Midbrain (tissue), 1 donor: ENCODE measurements at regions not wholly inside any gene's neighbourhood (a gene's known extent, or its start where the extent isn't known, plus 50 kb on each side); places are given as distances from the start of the nearest gene placed in this dataset.
A peak's percentile ranks its signal among the peaks of the same experiment; 100 is the strongest.
"Not testable (repeated sequence)": the region's sequence is repeated elsewhere in the genome, so short reads cannot be mapped to it uniquely, and the experiment has no call there.

Experiments
- DNase-seq: peaks from one replicate; lab custom pipeline; 2025; lab: John Stamatoyannopoulos, UW

- DNase-seq = peak; percentile 25
Measured at GRCh38 chr2:49861821-49862220, 707.5 kb upstream of the FSHR start.

- DNase-seq = no peak
Measured at GRCh38 chr2:49860834-49861233, 706.5 kb upstream of the FSHR start.

DNA sequence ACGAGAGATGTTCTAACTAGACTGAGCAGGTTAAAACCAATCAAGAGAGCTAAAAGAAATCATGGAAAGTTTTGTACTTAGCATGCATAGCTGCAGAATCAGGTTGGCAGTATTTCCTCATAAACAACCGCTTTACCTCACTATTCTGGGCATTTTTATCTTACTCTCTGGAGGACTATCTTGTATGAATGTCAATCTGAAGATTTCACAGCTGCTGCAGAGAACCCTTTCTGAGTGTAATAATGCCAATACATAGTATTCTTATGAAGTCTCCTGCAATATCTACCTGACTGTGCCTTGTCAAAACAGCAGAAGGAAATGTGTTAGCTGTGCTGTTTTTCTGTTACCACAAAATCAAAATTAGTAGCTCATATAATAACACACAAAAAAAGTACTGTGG is 705.9 kb upstream of the FSHR start:
- DNase-seq = no peak

DNA sequence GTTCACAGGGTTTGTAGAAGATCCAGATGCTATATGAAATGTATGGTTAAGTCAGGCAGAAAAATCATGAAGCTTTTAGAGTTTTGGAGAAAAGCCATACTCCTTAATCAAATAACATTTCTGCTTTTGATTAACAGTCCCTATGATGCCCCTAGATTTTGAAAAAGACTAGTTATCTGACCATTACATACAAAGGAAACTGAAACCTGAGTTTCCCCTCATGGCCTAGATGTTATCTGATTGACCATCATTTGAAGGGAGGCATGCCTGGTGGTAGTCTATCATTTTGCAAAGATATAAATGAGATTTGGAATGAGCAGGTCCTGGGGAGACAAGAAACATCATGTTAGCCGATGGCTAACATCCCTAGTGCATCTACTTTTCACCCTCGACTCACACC is 704.3 kb upstream of the FSHR start:
- DNase-seq = no peak

DNA sequence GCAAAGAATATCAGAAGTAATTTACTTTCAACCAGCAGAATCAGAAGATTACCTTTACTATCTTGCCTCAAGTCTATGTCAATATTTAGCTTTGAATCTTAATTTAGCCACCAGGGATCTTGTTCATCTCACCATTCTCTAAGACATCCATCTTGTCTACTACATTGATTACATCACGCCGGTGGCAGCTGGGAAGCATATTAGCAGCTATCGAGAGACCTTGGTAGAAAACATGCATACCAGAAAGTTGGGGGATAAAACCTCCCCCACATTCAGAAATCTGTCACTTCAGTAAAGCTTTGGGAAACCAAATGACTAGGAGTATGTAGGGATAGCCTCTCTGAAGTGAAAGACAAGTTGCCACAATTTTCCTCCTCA is 703.8 kb upstream of the FSHR start:
- no peak for DNase-seq

DNA sequence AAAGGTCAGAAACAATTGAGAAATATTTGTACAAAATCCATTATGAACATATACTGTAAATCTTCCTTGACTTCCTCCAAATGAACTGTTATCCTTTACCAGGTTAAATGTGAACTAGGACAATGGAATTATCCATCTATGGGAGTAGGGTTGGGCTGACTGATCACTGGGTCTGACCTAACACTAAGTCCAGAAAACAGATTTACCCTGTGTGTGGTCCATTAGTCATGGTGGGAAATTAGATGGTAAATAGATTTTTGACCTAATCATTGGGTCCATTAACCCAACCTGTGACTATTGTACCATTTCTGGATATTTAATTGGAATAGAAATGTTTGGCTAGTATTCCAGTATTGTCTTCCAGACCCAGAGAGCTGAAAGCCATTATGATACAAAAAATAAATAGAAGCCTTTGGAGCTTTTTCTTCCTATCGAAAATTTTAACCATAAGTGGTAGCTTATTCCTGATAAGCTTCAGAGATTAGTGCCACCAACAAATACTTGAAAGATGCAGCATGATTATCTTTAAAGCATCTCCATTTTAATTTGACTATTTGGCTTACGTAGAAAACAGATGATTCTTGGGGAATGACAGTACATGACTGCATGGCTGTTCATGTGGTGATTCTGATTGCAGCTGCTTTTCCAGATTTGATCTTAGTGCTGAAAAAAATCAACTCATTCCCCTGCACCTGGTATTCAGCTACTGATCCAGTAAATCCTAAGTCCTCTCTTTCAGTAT is 703.2 kb upstream of the FSHR start:
- DNase-seq = no peak

DNA sequence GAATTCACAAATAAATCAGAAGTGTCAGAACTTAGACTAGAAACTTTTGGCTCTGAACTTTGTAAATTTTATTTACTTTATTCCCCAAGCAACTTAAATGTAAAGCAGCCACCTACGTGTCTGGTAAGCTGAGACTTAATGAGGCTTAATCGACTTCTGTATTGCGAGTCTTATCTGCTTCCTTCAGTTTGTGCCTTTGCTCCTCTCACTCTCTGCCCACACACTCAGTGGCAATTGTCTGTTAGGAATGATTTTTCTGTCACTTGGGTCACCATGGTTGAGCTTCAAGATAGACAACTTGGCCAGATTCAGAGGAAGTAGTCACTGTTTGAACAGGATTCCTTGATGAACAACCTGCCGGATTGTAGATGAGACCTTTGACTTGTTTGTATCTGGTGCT is 691.4 kb upstream of the FSHR start:
- no peak for DNase-seq

DNA sequence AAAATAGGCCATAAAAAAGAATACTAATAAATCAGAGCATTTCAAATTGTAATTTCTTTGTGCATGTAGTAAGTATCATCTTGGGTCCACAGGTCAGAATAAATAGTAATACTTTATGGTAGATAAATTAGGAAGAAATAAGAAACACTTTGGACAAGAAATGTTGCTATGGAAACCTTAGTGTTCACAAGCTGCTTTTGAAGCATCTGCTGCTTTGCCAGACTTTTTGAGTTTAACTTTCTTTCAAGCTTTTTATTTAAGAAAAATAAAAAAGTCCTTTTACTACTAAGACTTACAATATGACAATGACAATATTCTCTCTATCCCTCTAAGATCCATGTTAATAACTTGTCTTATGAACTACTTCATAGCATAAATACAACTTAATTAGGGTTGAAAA is 690.7 kb upstream of the FSHR start:
- no peak for DNase-seq

- not testable (repeated sequence) for DNase-seq
Measured at GRCh38 chr2:49844113-49844512, 689.8 kb upstream of the FSHR start.

DNA sequence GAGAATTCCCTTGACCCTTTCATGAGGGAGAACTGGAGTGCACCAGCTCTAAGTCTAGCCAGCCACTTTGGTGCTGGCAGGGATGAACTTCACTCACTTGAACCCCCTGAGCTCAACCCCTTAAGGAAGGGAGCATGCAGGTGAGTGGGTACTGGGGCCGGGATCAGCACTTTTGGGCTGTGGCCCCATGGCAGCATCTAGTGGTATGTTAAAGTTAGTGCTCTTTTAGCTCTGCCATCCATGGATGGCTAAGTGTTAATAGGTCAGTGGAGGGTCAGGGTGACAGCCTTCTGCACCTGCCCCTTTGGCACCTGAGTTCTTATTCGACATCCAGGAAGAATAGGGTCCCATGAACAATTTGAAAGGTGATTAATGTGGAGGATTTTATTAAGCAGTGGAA is 689.0 kb upstream of the FSHR start:
- no peak for DNase-seq

GRCh38 chr2:49840428-49840975 is 686.2 kb upstream of the FSHR start:
- DNase-seq = peak; percentile 42

DNA sequence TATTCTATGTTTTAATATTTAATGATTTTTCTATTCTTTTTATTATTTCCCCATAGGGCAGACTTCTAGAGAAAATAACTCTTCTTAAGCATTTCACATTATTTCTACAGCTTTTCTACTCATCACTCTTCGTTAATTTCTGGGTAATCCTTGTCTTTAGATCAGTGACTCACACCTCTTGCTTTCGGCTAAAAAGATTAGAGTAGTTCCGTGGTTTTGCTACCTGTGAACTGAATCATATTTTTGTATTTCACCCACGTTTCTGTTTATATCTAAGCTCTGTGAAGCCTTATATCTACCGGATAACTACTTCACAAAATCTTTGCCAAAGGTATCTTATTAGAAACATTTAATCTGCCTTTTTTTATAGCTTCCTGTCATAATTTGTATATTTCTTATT is 685.5 kb upstream of the FSHR start:
- no peak for DNase-seq

DNA sequence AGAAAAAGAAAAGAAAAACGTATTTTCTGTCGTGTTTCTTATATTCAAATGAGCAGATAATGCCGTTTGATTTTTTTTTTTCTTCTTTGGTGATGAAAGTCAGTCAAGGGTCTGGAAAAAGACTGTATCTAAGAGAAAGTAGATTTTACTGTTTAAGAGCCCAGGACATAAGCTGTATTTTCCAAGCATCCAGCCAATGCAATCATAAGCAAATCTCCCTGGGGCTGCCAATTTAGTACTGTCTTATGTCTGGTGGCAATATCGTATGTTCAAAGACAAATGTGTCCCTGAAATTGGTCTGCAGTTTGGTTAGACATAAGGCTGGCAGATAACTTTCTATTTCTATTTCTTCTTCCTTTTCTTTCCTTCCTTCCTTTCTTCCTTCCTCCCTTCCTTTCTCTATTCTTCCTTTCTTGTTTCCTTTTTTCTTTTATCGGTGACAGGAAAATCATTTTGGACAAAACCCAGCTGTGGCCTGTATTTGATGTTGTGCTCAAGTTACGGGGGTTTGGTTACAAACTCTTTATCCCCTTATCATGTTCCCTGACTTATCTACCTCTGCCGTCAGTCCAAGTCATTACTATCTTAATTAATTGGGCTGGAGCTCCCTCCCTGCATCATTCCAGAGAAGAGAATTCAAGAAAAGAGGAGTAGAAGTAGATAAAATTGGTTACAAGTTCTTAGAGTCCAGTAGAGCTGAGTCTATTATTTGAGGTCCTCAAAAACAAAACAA is 683.4 kb upstream of the FSHR start:
- no peak for DNase-seq

GRCh38 chr2:49836017-49836416 is 681.7 kb upstream of the FSHR start:
- DNase-seq = no peak

DNA sequence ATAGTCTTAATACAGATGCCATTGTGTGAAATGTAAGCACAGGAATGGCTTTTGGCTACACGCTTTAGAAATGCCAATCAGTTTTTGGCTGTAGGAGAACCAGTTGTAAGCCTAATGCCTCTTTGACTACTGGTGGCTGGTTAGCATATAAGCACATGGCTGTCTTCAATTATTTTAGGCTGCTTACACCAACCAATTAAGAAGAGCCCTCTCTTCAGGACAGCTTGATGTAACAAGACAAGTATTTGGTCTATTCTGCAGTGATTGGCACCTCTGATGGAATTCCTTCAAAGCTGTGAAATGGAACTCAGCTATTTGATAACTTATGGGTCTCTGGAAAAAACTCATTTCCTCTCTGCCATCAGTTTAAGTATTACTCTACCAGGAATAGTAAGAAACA is 680.1 kb upstream of the FSHR start:
- DNase-seq = no peak

DNA sequence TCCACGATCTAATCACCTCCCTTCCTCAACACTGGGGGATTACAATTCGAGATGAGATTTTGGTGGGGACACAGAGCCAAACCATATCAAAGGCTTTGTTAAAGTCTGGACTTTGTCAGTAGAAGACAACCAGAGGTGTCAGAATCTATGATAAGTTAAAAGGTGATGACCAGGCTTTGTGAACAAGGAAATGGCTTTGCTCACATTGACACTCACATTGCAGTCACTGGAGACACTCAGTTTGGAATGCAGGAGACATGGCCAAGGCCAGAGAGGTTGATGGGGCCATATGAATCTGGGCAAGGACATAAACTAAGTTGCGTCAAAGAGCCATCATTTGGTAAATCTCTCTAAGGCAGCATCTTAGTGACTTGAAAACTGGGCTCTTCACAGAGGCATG is 678.2 kb upstream of the FSHR start:
- DNase-seq = no peak

GRCh38 chr2:49831698-49832367 is 677.5 kb upstream of the FSHR start:
- no peak for DNase-seq

- DNase-seq = no peak
Measured at GRCh38 chr2:49830846-49831245, 676.5 kb upstream of the FSHR start.

- no peak for DNase-seq
Measured at GRCh38 chr2:49827366-49827765, 673.1 kb upstream of the FSHR start.

DNA sequence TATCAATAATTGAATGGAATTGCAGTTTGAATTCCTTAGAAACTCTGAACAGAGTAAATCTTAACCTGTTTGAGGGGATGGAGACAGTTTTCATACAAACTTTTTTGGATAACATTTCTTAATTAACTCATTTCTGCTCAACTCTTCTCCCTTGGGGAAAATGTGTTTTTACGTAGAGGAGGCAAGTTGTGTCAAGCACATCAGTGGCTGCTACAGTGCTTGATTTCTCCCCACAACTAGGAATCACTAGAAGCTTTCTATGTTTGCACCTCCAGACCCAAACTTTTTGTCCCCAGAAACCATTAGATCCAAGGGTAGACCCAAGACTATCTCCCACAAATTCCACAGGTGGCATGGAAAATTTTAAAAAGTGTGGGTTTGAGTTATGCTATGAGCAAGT is 658.9 kb upstream of the FSHR start:
- DNase-seq = no peak

- DNase-seq = no peak
Measured at GRCh38 chr2:49812730-49813129, 658.4 kb upstream of the FSHR start.

DNA sequence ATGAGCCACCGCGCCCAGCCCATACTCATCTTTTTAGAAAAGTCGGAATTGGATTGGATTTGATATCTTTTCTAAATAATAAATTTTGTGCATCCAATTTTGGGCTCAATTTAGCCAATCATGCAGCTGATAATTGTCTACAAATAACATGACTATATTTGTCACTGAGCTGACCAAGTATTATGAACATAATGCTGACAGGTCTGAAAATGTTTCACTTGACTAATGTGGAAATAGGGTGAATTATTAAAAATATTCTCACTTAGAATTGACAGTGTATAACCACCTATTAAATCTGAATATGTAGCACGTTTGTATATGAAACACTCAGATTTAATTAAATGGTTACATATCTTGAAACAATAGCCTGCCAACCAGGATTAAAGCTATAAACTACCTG is 657.2 kb upstream of the FSHR start:
- no peak for DNase-seq

DNA sequence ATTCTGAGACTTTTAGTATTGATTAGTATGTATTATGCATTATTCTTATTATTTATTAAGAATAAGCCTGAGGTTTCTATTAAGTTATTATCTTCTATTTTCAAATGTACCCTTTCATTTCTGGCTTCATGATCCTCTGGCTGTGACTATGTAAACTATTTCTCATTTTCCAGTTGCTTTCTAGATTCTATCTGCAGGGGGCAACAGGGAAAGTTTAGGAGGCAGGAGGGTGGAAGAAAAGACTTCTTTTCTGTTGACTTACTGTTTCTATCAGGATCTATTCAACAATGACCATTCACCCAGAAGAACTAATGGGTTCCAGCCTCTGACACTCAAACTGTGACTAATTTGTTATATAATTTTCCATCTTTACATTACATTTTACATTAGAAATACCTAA is 653.4 kb upstream of the FSHR start:
- no peak for DNase-seq
